ENCODE measurements at regions not wholly inside any gene's neighbourhood (a gene's known extent, or its start where the extent isn't known, plus 50 kb on each side); places are given as distances from the start of the nearest gene placed in this dataset.

DNA sequence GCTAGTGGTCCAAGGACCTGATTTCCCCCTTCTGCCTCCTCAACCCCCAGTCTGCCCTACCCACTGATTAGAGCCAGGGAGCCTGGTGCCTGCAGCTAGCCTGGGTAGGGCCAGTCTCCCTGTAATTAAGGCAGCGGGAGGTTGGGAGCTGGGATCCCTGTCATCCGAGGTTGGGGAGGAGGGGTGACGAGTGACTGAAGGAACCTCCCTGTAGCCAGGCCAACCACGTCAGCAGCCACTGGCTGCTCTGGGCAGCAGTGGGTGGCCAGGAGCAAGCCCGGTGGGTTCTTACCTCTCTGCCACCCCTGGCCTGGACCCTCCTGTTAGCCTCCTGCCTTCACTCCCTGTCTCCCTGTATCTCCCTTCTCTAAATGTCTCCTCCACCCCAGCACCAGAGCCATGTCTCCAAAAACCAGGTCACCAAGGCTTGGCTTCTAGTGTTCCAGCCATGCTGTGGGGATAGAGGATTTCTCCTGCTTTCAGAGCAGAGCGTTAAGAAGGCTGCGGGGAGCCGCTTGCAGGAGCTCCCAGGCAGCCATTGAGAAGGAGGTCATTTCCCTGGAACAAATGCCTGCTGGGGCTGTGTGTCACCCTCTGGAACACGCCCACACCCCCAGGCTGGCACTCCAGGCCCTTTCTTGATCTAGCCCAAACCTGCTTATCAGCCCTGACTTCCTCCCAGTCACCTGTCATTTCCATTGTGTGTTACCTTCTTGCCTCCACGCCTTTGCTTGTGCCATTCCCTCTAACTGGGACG lies 65.0 kb upstream of the GGTA1 start:
- no peak for DNase-seq
- Mint-ChIP-seq H3K36me3 (ENCODE audit: unreplicated experiment) (no peaks in the 10 kb centered on the region), H3K27ac (ENCODE audit: unreplicated experiment) (no peak overlapping the region), H3K27me3 (ENCODE audit: unreplicated experiment) (peaks cover 8% of the 10 kb centered on the region), H3K4me1 (ENCODE audit: low read depth, unreplicated experiment) (peaks cover 20% of the 10 kb centered on the region), H3K9me3 (ENCODE audit: unreplicated experiment) (peaks cover 5% of the 10 kb centered on the region), H3K4me3 (ENCODE audit: unreplicated experiment) (no peak overlapping the region)
- no peak for TF ChIP-seq CTCF (IDR thresholded peaks at IDR 0.05; ENCODE audit: partially characterized antibody, unreplicated experiment)

- TF ChIP-seq CTCF (IDR thresholded peaks at IDR 0.05; ENCODE audit: partially characterized antibody, unreplicated experiment) = no peak
- Mint-ChIP-seq H3K27ac (ENCODE audit: unreplicated experiment) (peak overlapping the region; percentile 43), H3K4me1 (ENCODE audit: low read depth, unreplicated experiment) (peaks cover 20% of the 10 kb centered on the region), H3K4me3 (ENCODE audit: unreplicated experiment) (peak overlapping the region; percentile 52), H3K36me3 (ENCODE audit: unreplicated experiment) (no peaks in the 10 kb centered on the region), H3K27me3 (ENCODE audit: unreplicated experiment) (peaks cover 8% of the 10 kb centered on the region), H3K9me3 (ENCODE audit: unreplicated experiment) (peaks cover 5% of the 10 kb centered on the region)
- no peak for DNase-seq
These were observed 67.1 kb upstream of the GGTA1 start for GRCh38 chr9:121566481-121567465.

DNA sequence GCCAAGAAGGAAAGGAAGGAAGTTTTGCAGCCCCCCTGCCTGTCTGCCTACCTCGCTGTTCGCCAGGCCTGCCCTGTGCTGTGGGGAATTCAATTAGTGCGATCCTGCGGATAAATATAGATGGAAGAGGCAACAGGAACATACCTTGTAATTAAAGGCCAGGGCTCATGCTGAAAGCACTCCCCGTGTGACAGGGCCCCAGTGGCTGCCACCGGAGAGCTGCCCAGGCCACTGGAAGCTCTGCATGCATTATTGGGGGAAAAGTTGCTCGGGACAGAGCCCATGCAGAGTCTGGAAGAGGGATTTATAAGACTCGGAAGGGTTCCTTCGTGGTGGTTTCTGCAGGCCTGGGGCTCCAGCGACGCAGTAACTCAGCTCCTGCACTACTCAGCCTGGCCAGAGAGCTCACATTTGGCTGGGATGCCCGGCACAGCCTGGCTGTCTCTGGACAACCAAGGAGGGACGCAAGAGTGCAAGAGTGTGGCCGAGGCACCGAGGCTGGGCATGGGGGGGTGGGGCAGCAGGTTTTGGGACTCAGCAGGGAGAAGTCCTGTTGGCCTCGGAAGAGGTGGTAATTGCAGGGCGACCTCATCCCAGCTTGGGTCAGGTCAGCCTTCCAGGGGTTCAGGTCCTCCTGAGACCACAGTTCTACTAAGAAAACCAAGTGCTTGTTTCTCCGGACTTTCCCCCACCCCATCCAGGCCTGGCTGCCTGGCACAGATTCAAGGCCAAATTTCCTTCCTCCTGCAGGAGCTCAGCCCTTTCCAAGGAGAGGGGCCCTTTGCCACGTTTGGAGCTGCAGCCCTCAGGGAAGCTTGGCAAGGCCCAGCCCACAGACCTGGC lies 68.1 kb upstream of the GGTA1 start:
- no peak for TF ChIP-seq CTCF (IDR thresholded peaks at IDR 0.05; ENCODE audit: partially characterized antibody, unreplicated experiment)
- H3K4me1 Mint-ChIP-seq (ENCODE audit: low read depth, unreplicated experiment) = peaks cover 20% of the 10 kb centered on the region
- H3K27ac Mint-ChIP-seq (ENCODE audit: unreplicated experiment) = no peak overlapping the region
- H3K36me3 Mint-ChIP-seq (ENCODE audit: unreplicated experiment) = no peaks in the 10 kb centered on the region
- H3K4me3 Mint-ChIP-seq (ENCODE audit: unreplicated experiment) = peak overlapping the region; percentile 52
- peaks cover 4% of the 10 kb centered on the region for H3K9me3 Mint-ChIP-seq (ENCODE audit: unreplicated experiment)
- no peak for DNase-seq
- H3K27me3 Mint-ChIP-seq (ENCODE audit: unreplicated experiment) = peaks cover 4% of the 10 kb centered on the region

DNA sequence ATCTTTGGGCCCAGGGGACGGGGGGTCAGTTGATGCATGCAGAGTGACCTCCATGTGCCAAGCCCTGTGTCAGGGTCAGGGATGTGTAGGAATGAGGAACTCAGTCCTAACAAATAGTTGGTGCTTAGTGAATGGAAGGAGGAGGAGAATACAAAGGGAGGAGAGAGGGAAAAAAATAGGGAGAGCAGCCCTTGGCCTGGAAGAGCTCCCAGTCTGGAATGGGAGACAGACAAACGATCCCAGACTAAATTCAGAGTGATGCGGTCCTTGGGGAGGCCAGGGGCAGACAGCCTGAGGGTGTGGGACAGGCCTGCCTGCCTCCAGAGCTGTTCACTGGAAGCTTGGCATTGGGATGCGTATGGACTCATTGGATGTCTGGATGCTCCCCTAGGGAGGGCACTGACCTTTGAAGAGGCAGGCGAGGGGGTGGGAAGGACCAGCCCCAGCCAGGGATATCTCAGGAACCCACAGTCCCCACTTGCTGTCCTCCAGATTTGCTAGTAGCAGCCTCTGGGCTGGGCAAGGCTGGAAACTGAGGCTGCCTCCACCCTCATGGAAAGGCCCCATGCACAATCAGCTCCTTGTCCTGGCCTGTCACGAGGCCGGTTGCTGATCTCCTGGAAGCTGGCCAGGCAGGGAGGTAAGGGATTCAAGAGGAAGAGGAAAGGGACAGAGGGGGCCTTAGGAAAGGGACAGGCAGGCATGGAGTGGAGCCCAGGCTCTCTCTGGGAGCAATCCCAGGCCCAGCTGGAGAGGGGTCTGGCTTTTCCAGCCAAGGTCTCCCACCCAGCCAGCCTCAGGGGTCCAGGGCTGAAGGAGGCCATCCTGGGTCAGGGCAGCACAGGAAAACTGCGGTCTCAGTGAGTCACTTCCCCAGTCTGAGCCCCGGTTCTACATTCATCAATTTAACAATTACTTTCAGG lies 69.0 kb upstream of the GGTA1 start:
- no peaks in the 10 kb centered on the region for H3K36me3 Mint-ChIP-seq (ENCODE audit: unreplicated experiment)
- no peak overlapping the region for H3K4me3 Mint-ChIP-seq (ENCODE audit: unreplicated experiment)
- H3K4me1 Mint-ChIP-seq (ENCODE audit: low read depth, unreplicated experiment) = peaks cover 20% of the 10 kb centered on the region
- H3K27ac Mint-ChIP-seq (ENCODE audit: unreplicated experiment) = no peak overlapping the region
- DNase-seq = no peak
- no peaks in the 10 kb centered on the region for H3K27me3 Mint-ChIP-seq (ENCODE audit: unreplicated experiment)
- TF ChIP-seq CTCF (IDR thresholded peaks at IDR 0.05; ENCODE audit: partially characterized antibody, unreplicated experiment) = no peak
- peaks cover 3% of the 10 kb centered on the region for H3K9me3 Mint-ChIP-seq (ENCODE audit: unreplicated experiment)

Data from glutamatergic neuron (in vitro differentiated cells).